HEK293T (cell line): ENCODE measurements at regions not wholly inside any gene's neighbourhood (a gene's known extent, or its start where the extent isn't known, plus 50 kb on each side); places are given as distances from the start of the nearest gene placed in this dataset.

ENCODE experiments used
- BHLHE40 ChIP-seq: fragments of 450-650 bp; IDR thresholded peaks from 2 replicates; pipeline ENCODE4 v1.6.1; 2016; ENCODE audit warnings: mild to moderate bottlenecking, moderate library complexity, borderline replicate concordance
- ELF4 ChIP-seq: fragments of 450-650 bp; IDR thresholded peaks from 2 replicates; pipeline ENCODE4 v1.6.1; 2017; ENCODE audit warnings: antibody characterized with exemption
- FOXA1 ChIP-seq: fragments of 450-650 bp; IDR thresholded peaks from 2 replicates; pipeline ENCODE4 v1.6.1; 2016; ENCODE audit warnings: mild to moderate bottlenecking
- FOXM1 ChIP-seq: fragments of 450-650 bp; IDR thresholded peaks from 2 replicates; pipeline ENCODE4 v1.6.1; 2017; ENCODE audit warnings: mild to moderate bottlenecking, borderline replicate concordance
- SP1 ChIP-seq: fragments of 450-650 bp; IDR thresholded peaks from 2 replicates; pipeline ENCODE4 v1.6.1; 2017

DNA sequence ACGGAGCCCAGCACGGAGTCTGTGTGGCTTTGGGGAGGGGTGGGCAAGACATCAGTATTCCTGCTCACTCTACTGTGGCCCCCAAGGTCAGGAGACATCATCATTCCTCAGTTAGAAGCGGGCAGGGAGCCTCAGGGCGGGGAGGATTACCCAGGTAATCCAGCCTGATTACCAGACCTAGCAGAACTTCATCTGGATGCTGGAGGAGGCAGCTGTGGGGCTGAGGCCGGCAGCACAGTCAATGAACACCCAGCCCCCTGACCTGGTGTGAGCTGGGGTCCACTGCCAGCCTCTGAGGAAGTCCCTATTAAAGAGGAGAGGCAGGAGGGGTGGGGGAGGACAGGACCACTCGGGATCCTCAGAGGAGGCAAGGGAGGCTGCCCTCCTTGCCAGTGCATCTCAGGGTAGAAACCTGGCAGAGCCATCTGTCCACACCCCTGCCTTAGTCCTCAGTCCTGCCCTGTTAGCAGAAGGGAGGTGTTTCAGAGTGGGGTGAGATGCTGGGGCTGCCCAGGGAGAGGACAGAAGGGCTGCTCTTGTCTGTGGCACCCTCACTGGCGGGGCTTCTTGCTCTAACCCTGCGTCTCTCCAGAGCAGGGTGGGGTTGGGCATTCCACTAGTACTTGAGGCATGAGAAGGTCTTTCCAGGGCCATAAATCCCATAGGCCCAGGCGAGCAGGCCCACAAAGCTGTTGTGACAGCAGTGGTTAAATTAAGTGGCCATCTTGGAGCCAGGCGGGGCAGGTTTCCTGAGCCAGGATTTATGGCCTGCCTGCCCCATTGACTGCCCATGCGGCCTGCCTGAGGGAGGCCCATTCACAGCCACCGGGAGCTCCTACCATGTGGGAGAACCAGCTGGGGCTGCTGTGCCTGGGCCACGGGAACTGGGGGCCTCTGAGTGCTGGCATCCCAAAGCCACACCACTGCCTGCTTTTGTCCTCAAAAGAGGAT, 82.1 kb downstream of the LINGO1 start:
- TF ChIP-seq BHLHE40 (no peak), SP1 (no peak), ELF4 (no peak), FOXM1 (no peak), FOXA1 (no peak)
